ENCODE measurements at regions not wholly inside any gene's neighbourhood (a gene's known extent, or its start where the extent isn't known, plus 50 kb on each side); places are given as distances from the start of the nearest gene placed in this dataset.
"Not testable (repeated sequence)": the region's sequence is repeated elsewhere in the genome, so short reads cannot be mapped to it uniquely, and the experiment has no call there.

DNA sequence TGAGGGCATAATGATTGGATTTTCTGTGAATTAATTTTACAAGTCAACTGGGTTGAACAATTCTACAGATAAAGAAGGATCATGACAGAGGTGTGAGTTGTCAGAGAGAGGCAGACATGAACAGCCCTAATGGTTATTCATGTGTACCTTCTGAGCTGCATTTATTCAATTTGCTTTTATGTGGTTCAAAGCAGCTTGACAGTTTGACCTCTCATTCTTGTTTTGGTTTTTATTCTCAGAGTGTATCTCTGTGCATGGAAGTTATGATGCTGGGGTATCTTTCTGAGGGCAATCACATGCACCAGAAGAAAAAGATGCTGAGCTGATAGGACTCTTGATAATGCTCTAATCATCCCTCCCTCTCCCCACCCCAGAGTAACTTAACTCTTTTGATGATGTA, 169.3 kb upstream of the NPY2R start:
- TF ChIP-seq, protein P1, sequence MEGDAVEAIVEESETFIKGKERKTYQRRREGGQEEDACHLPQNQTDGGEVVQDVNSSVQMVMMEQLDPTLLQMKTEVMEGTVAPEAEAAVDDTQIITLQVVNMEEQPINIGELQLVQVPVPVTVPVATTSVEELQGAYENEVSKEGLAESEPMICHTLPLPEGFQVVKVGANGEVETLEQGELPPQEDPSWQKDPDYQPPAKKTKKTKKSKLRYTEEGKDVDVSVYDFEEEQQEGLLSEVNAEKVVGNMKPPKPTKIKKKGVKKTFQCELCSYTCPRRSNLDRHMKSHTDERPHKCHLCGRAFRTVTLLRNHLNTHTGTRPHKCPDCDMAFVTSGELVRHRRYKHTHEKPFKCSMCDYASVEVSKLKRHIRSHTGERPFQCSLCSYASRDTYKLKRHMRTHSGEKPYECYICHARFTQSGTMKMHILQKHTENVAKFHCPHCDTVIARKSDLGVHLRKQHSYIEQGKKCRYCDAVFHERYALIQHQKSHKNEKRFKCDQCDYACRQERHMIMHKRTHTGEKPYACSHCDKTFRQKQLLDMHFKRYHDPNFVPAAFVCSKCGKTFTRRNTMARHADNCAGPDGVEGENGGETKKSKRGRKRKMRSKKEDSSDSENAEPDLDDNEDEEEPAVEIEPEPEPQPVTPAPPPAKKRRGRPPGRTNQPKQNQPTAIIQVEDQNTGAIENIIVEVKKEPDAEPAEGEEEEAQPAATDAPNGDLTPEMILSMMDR (conservative IDR thresholded peaks at IDR 0.05), result no peak
- no peaks in the 10 kb centered on the region for H3K9me3 Mint-ChIP-seq
- DNase-seq (ENCODE audit: low read depth, low spot score), result no peak
- no peaks in the 10 kb centered on the region for H3K27me3 Mint-ChIP-seq (ENCODE audit: low read depth)
- no peaks in the 10 kb centered on the region for H3K36me3 Mint-ChIP-seq (ENCODE audit: low read depth)
- H3K4me1 Mint-ChIP-seq, result no peaks in the 10 kb centered on the region
- no peak overlapping the region for H3K27ac Mint-ChIP-seq (ENCODE audit: unreplicated experiment)
- no peak overlapping the region for H3K4me3 Mint-ChIP-seq

DNA sequence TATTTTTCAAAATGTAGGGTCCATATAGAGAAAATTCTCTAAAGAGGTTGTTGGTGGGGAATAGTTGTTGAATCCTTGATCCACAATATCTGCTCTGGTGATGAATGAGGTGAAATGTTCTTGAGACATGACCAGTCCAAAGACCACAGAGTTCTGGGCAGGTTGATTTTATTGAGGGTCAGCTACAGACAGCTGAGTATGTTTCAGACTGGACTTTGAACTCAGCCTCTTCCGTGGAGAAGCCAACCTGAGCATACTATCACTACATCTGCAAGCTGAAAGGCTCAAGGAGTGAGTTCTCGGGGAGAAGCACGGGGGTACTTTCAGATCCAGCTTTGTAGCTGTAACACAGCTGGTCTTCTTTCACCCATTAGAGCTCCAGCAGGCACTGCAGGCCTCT, 168.4 kb upstream of the NPY2R start:
- Mint-ChIP-seq H3K4me1 (no peaks in the 10 kb centered on the region), H3K36me3 (ENCODE audit: low read depth) (no peaks in the 10 kb centered on the region), H3K27ac (ENCODE audit: unreplicated experiment) (no peak overlapping the region), H3K9me3 (no peaks in the 10 kb centered on the region), H3K27me3 (ENCODE audit: low read depth) (no peaks in the 10 kb centered on the region), H3K4me3 (no peak overlapping the region)
- TF ChIP-seq, protein P1 (conservative IDR thresholded peaks at IDR 0.05), result no peak
- DNase-seq (ENCODE audit: low read depth, low spot score), result no peak

DNA sequence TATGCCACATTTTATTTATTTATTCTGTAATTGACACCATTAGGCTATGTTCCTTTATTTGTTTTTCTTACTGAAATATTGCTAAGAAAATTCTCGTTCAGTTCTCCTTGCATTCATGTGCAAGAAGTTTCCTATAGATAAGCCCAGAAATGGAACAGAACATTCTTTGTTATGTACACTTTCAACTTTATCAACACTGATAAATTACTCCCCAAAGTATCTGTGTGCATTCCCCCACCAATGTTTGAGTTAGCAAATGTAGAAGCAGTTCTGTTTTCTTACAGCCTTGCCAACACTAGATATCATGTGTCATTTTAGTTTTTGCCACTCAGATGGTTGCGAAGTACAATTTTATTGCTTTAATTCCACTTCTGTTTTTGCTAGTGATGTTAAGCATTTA, 166.4 kb upstream of the NPY2R start:
- H3K4me1 Mint-ChIP-seq, result no peaks in the 10 kb centered on the region
- no peaks in the 10 kb centered on the region for H3K9me3 Mint-ChIP-seq
- no peak for DNase-seq (ENCODE audit: low read depth, low spot score)
- H3K4me3 Mint-ChIP-seq, result no peak overlapping the region
- no peak overlapping the region for H3K27ac Mint-ChIP-seq (ENCODE audit: unreplicated experiment)
- TF ChIP-seq, protein P1 (conservative IDR thresholded peaks at IDR 0.05), result no peak
- no peaks in the 10 kb centered on the region for H3K27me3 Mint-ChIP-seq (ENCODE audit: low read depth)
- H3K36me3 Mint-ChIP-seq (ENCODE audit: low read depth), result no peaks in the 10 kb centered on the region

DNA sequence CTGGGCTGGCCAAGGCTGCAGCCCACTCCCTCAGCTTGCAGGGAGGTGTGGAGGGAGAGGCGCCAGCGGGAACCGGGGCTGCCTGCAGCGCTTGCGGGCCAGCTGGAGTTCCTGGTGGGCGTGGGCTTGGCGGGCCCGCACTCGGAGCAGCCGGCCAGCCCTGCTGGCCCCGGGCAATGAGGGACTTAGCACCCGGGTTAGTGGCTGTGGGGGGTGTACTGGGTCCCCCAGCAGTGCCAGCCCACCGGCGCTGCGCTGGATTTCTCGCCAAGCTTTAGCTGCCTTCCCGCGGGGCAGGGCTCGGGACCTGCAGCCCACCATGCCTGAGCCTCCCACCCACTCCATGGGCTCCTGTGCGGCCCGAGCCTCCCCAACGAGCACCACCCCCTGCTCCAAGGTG, 164.2 kb upstream of the NPY2R start:
- H3K4me3 Mint-ChIP-seq; DNase-seq (ENCODE audit: low read depth, low spot score); H3K27ac Mint-ChIP-seq (ENCODE audit: unreplicated experiment); H3K4me1 Mint-ChIP-seq; H3K9me3 Mint-ChIP-seq; H3K36me3 Mint-ChIP-seq (ENCODE audit: low read depth); H3K27me3 Mint-ChIP-seq (ENCODE audit: low read depth): not testable (repeated sequence)

DNA sequence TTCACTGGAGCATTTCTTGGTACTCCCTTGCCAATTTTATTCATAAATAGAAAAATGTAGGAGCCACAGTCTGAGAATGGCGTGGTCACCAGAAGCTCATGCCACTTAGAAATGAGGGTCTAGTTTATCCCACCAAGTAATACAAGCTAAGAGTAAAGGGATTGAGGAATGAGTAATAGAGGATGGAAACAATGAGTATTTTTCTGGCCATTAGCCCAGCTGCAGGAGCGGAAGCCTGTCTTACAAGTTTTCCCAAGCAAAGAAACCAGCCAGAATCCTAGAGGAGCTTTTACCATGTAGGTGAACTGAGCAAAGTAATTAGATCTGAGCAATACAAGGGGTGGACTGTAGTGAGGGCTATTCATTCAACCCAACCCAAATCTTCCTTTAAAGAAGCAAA, 160.7 kb upstream of the NPY2R start:
- Mint-ChIP-seq H3K4me3 (no peak overlapping the region), H3K4me1 (no peaks in the 10 kb centered on the region), H3K27me3 (ENCODE audit: low read depth) (no peaks in the 10 kb centered on the region), H3K36me3 (ENCODE audit: low read depth) (no peaks in the 10 kb centered on the region), H3K27ac (ENCODE audit: unreplicated experiment) (no peak overlapping the region), H3K9me3 (peaks cover 8% of the 10 kb centered on the region)
- DNase-seq (ENCODE audit: low read depth, low spot score), result no peak
- TF ChIP-seq, protein P1 (conservative IDR thresholded peaks at IDR 0.05), result no peak

DNA sequence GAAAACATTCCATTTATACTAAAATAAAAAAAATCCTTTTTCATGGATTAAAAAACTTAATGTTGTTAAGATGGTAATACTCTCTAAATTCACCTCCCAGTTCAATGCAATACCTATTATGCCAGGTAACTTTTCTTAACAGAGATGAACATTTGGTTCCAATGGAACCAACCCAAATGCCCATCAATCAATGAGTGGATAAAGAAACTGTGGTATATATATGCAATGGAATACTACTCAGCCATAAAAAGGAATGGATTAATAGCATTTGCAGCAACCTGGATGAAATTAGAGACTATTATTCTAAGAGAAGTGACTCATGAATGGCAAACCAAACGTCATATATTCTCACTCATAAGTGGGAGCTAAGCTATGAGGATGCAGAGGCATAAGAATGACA, 154.4 kb upstream of the NPY2R start:
- not testable (repeated sequence) for H3K9me3 Mint-ChIP-seq; H3K4me1 Mint-ChIP-seq; H3K36me3 Mint-ChIP-seq (ENCODE audit: low read depth); DNase-seq (ENCODE audit: low read depth, low spot score); H3K27ac Mint-ChIP-seq (ENCODE audit: unreplicated experiment); H3K27me3 Mint-ChIP-seq (ENCODE audit: low read depth); H3K4me3 Mint-ChIP-seq

DNA sequence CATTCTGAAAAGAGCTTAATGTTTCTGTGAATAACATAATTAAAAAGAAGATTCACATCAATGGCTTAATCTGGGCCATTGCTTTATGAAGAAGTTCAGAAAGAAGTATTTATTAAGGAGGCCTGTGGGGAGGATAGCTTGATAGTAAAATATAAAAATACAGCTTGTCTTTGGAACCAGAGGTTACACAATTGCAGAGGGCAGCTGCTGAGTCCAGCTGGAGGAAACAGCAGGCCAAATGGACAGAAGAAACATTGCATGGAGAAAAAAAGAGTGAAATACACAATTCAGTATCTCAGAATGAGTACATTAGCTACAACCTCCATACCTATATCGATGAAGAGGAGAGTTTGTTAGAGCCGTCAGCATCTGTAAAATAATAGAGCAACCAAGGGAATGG, 148.0 kb upstream of the NPY2R start:
- Mint-ChIP-seq H3K4me3 (no peak overlapping the region), H3K36me3 (ENCODE audit: low read depth) (no peaks in the 10 kb centered on the region), H3K27ac (ENCODE audit: unreplicated experiment) (no peak overlapping the region), H3K9me3 (no peaks in the 10 kb centered on the region), H3K4me1 (peaks cover 3% of the 10 kb centered on the region), H3K27me3 (ENCODE audit: low read depth) (no peaks in the 10 kb centered on the region)
- no peak for DNase-seq (ENCODE audit: low read depth, low spot score)
- TF ChIP-seq, protein P1 (conservative IDR thresholded peaks at IDR 0.05), result no peak
